ENCODE measurements at regions not wholly inside any gene's neighbourhood (a gene's known extent, or its start where the extent isn't known, plus 50 kb on each side); places are given as distances from the start of the nearest gene placed in this dataset.

- no peak for TF ChIP-seq RAD21 (IDR thresholded peaks at IDR 0.05; ENCODE audit: low read depth)
- TF ChIP-seq, protein P1, sequence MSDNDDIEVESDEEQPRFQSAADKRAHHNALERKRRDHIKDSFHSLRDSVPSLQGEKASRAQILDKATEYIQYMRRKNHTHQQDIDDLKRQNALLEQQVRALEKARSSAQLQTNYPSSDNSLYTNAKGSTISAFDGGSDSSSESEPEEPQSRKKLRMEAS (IDR thresholded peaks at IDR 0.05) = no peak
- no peak for TF ChIP-seq YY1 (IDR thresholded peaks at IDR 0.05; ENCODE audit: low read depth)
- TF ChIP-seq CEBPB (IDR thresholded peaks at IDR 0.05) = no peak
- no peak for TF ChIP-seq TEAD4 (IDR thresholded peaks at IDR 0.05)
- no peak for TF ChIP-seq CREB1 (IDR thresholded peaks at IDR 0.05; ENCODE audit: low read depth)
- TF ChIP-seq EGR1 (IDR thresholded peaks at IDR 0.05) = no peak
- no peak for TF ChIP-seq EP300 (IDR thresholded peaks at IDR 0.05; ENCODE audit: borderline replicate concordance)
- TF ChIP-seq, protein P2, sequence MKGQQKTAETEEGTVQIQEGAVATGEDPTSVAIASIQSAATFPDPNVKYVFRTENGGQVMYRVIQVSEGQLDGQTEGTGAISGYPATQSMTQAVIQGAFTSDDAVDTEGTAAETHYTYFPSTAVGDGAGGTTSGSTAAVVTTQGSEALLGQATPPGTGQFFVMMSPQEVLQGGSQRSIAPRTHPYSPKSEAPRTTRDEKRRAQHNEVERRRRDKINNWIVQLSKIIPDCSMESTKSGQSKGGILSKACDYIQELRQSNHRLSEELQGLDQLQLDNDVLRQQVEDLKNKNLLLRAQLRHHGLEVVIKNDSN (IDR thresholded peaks at IDR 0.05) = no peak
- no peak for TF ChIP-seq ZBTB7A (IDR thresholded peaks at IDR 0.05; ENCODE audit: low read depth)
- TF ChIP-seq, protein P3, sequence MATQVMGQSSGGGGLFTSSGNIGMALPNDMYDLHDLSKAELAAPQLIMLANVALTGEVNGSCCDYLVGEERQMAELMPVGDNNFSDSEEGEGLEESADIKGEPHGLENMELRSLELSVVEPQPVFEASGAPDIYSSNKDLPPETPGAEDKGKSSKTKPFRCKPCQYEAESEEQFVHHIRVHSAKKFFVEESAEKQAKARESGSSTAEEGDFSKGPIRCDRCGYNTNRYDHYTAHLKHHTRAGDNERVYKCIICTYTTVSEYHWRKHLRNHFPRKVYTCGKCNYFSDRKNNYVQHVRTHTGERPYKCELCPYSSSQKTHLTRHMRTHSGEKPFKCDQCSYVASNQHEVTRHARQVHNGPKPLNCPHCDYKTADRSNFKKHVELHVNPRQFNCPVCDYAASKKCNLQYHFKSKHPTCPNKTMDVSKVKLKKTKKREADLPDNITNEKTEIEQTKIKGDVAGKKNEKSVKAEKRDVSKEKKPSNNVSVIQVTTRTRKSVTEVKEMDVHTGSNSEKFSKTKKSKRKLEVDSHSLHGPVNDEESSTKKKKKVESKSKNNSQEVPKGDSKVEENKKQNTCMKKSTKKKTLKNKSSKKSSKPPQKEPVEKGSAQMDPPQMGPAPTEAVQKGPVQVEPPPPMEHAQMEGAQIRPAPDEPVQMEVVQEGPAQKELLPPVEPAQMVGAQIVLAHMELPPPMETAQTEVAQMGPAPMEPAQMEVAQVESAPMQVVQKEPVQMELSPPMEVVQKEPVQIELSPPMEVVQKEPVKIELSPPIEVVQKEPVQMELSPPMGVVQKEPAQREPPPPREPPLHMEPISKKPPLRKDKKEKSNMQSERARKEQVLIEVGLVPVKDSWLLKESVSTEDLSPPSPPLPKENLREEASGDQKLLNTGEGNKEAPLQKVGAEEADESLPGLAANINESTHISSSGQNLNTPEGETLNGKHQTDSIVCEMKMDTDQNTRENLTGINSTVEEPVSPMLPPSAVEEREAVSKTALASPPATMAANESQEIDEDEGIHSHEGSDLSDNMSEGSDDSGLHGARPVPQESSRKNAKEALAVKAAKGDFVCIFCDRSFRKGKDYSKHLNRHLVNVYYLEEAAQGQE (IDR thresholded peaks at IDR 0.05; ENCODE audit: low read depth) = no peak
- TF ChIP-seq TCF12 (IDR thresholded peaks at IDR 0.05; ENCODE audit: low read depth) = no peak
Observed at GRCh38 chrX:26670521-26670920, 454.6 kb downstream of the MAGEB5 start.

All from Ishikawa (cell line).